HepG2 (cell line): ENCODE measurements at regions not wholly inside any gene's neighbourhood (a gene's known extent, or its start where the extent isn't known, plus 50 kb on each side); places are given as distances from the start of the nearest gene placed in this dataset.

ENCODE experiments used
- BORCS8-MEF2B ChIP-seq: sonication (generic); formaldehyde crosslinking; IDR thresholded peaks from 2 replicates; pipeline ENCODE4 v1.8.0; 2022; ENCODE audit warnings: mild to moderate bottlenecking, missing genetic modification reagents
- EEA1 ChIP-seq: sonication (generic); formaldehyde crosslinking; IDR thresholded peaks from 2 replicates; pipeline ENCODE4 v1.5.1; 2020; ENCODE audit warnings: mild to moderate bottlenecking, missing genetic modification reagents, borderline replicate concordance
- FOXK2 ChIP-seq: fragments of 450-650 bp; IDR thresholded peaks from 2 replicates; pipeline ENCODE4 v1.6.1; 2016
- HDAC6 ChIP-seq: fragments of 200-600 bp; sonication (generic); IDR thresholded peaks from 2 replicates; pipeline ENCODE4 v1.7.0; 2017; ENCODE audit warnings: mild to moderate bottlenecking, antibody characterized with exemption, low read length, low read depth
- JARID2 ChIP-seq: sonication (generic); formaldehyde crosslinking; IDR thresholded peaks from 2 replicates; pipeline ENCODE4 v1.8.1; 2023; ENCODE audit warnings: missing genetic modification reagents, inconsistent platforms; ENCODE audit not compliant: insufficient replicate concordance
- KDM5B ChIP-seq: sonication (generic); formaldehyde crosslinking; IDR thresholded peaks from 2 replicates; pipeline ENCODE4 v1.4.0; 2020; ENCODE audit warnings: missing genetic modification reagents, mild to moderate bottlenecking, borderline replicate concordance
- MIER3 ChIP-seq: IDR thresholded peaks from 2 replicates; pipeline ENCODE4 v1.6.1; 2016; ENCODE audit warnings: missing compliant biosample characterization, borderline replicate concordance
- POLR2AphosphoS2 ChIP-seq: IDR thresholded peaks from 2 replicates; pipeline ENCODE4 v1.6.1; 2011; ENCODE audit warnings: low read depth, low read length, improper control_type of control experiment
- PPARG ChIP-seq: conservative IDR thresholded peaks from 2 replicates; pipeline ENCODE4 v1.6.1; 2016; ENCODE audit warnings: missing biosample characterization, missing genetic modification reagents
- PRMT3 ChIP-seq: sonication (generic); formaldehyde crosslinking; IDR thresholded peaks from 2 replicates; pipeline ENCODE4 v1.8.1; 2022; ENCODE audit warnings: low read depth, mild to moderate bottlenecking, moderate library complexity, missing genetic modification reagents, borderline replicate concordance
- RCOR2 ChIP-seq: IDR thresholded peaks from 2 replicates; pipeline ENCODE4 v1.6.1; 2016; ENCODE audit warnings: missing biosample characterization, missing genetic modification reagents
- UBTF ChIP-seq: sonication (generic); formaldehyde crosslinking; IDR thresholded peaks from 2 replicates; pipeline ENCODE4 v1.4.0; 2020; ENCODE audit warnings: mild to moderate bottlenecking, missing genetic modification reagents
- ZBTB1 ChIP-seq: sonication (generic); formaldehyde crosslinking; IDR thresholded peaks from 2 replicates; pipeline ENCODE4 v1.4.0; 2020; ENCODE audit warnings: missing genetic modification reagents, borderline replicate concordance
- ZNF224 ChIP-seq: sonication (generic); formaldehyde crosslinking; IDR thresholded peaks from 2 replicates; pipeline ENCODE4 v1.5.0; 2020; ENCODE audit warnings: mild to moderate bottlenecking, missing genetic modification reagents
- ZNF350 ChIP-seq: sonication (generic); formaldehyde crosslinking; IDR thresholded peaks from 2 replicates; pipeline ENCODE4 v1.4.0; 2020; ENCODE audit warnings: mild to moderate bottlenecking, low read depth, missing genetic modification reagents, borderline replicate concordance
- ZNF572 ChIP-seq: sonication (generic); formaldehyde crosslinking; IDR thresholded peaks from 2 replicates; pipeline ENCODE4 v1.5.1; 2020; ENCODE audit warnings: mild to moderate bottlenecking, missing genetic modification reagents
- ZNF574 ChIP-seq: sonication (generic); formaldehyde crosslinking; IDR thresholded peaks from 2 replicates; pipeline ENCODE4 v1.4.0; 2020; ENCODE audit warnings: missing genetic modification reagents
- ZNF609 ChIP-seq: sonication (generic); formaldehyde crosslinking; IDR thresholded peaks from 2 replicates; pipeline ENCODE4 v1.4.0; 2020; ENCODE audit warnings: mild to moderate bottlenecking, missing genetic modification reagents, borderline replicate concordance
- ZNF619 ChIP-seq: sonication (generic); formaldehyde crosslinking; IDR thresholded peaks from 2 replicates; pipeline ENCODE4 v1.4.0; 2020; ENCODE audit warnings: mild to moderate bottlenecking, missing genetic modification reagents
- ZNF652 ChIP-seq: IDR thresholded peaks from 2 replicates; pipeline ENCODE4 v1.6.1; 2016; ENCODE audit warnings: low read depth, borderline replicate concordance
- ZNF879 ChIP-seq: sonication (generic); formaldehyde crosslinking; IDR thresholded peaks from 2 replicates; pipeline ENCODE4 v1.8.1; 2023; ENCODE audit warnings: missing genetic modification reagents

GRCh38 chr4:153067376-153067775, 131.3 kb downstream of the FHDC1 start (continued):
- TF ChIP-seq ZNF224 (CRISPR knock-in tag) (no peak), ZNF879 (CRISPR knock-in tag) (no peak), POLR2AphosphoS2 (no peak), MIER3 (CRISPR knock-in tag) (peak; percentile 33; the same call in 1 of the 2 replicates), RCOR2 (CRISPR knock-in tag) (0 out of 2 replicates have a peak, but pooled peaks have one; percentile 48), PPARG (CRISPR knock-in tag) (peak; percentile 41; the same call in 1 of the 2 replicates), EEA1 (CRISPR knock-in tag) (no peak), ZNF609 (CRISPR knock-in tag) (0 out of 2 replicates have a peak, but pooled peaks have one; percentile 34), ZNF572 (CRISPR knock-in tag) (no peak), ZNF619 (no peak), UBTF (CRISPR knock-in tag) (no peak), ZNF574 (CRISPR knock-in tag) (peak; percentile 42; the same call in 1 of the 2 replicates), PRMT3 (no peak), ZNF350 (CRISPR knock-in tag) (no peak), FOXK2 (no peak), KDM5B (CRISPR knock-in tag) (no peak), JARID2 (CRISPR knock-in tag) (no peak), ZNF652 (CRISPR knock-in tag) (no peak), BORCS8-MEF2B (CRISPR knock-in tag) (no peak), ZBTB1 (CRISPR knock-in tag) (no peak), HDAC6 (no peak)
